GM19372 (cell line): ENCODE measurements at regions not wholly inside any gene's neighbourhood (a gene's known extent, or its start where the extent isn't known, plus 50 kb on each side); places are given as distances from the start of the nearest gene placed in this dataset.

Experiments
- ATAC-seq: cut with Tn5 transposase; IDR thresholded peaks from one replicate; pipeline ENCODE4 v1.9.1; 2021; ENCODE audit warnings: mild to moderate bottlenecking, low read depth, moderate library complexity; ENCODE audit not compliant: unreplicated experiment

GRCh38 chr2:235334179-235334578, 159.7 kb upstream of the AGAP1 start:
- no peak for ATAC-seq

- ATAC-seq: no peak
These were observed 150.6 kb upstream of the AGAP1 start for GRCh38 chr2:235343156-235343774.

- ATAC-seq: no peak
These were observed 150.0 kb upstream of the AGAP1 start for GRCh38 chr2:235343869-235344268.

DNA sequence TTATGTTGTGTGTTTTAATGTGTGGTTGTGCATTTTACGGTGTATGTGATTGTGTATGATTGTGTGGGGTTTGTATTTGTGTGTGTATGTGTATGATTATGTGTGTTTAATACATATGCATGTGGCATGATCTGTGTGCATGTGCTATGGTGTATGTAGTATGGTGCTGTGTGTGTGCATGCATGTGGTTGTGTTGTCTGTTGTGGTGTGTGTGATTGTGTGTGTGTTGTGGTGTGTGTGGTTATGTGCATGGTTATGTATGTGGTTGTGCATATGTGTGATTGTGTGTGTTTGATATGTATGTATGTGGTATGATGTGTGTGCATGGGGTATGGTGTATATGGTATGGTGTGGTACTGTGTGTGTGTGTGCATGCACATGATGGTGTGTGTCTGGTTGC, 148.1 kb upstream of the AGAP1 start:
- no peak for ATAC-seq

GRCh38 chr2:235347691-235348090, 146.2 kb upstream of the AGAP1 start:
- ATAC-seq: no peak

DNA sequence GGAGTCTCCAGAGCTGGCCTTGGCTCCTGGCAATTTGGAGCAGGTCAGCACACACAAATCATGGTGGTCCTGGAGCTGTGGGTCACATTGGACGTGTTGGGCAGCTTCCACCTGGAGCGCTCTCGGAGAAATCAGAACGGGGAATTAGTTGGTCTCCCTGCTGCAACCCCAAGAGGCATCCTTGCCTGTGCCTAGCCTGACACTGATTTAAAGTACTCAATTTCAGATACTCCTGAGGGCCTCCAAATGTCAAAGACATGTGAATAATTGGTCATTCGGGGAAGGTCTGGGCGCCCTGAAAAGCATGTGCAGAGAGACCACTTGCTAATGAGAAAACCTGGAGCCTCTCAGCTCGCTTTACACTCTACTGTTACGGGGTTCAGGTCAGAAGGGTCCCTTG, 145.5 kb upstream of the AGAP1 start:
- no peak for ATAC-seq

- ATAC-seq: no peak
These were observed 143.6 kb upstream of the AGAP1 start for GRCh38 chr2:235350234-235350633.

GRCh38 chr2:235352541-235352940, 141.3 kb upstream of the AGAP1 start:
- no peak for ATAC-seq

DNA sequence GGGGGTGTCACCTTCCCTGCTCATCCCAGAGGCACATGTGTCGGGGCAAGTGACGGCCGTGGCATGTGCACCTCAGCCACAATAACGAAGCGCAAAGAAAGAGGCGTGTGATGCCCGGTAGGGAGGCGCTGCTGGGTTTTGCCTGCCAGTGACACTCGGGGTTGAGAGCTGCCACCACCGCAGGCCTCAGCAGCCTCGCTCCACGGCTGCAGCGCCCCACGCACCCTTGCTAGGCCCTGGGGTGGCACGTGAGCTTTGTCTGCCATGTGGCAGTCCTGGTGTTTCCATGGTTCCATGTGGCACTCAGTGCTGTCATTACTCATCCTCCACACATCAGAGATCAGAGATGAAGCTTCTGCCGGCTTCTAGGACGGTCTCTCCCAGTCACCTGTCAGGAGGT, 136.0 kb upstream of the AGAP1 start:
- ATAC-seq: no peak

DNA sequence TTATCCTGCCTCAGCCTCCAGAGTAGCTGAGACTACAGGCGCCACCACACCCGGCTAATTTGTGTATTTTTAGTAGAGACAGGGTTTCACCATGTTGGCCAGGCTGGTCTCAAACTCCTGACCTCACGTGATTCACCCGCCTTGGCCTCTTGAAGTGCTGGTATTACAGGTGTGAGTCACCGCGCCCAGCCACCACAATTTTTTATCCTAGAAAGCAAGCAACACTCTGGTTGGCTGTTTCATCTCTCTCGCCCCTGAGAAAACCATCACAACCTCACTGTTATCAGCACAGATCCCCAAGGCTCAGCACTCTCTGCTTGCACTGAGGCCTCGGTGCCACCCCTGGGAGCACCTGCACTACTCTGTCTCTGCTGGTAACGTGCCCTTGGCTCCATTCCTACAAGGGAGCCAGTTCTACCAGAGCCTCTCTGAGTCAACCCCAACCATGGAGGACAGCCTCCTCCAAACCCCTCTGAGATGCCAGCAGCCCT, 134.8 kb upstream of the AGAP1 start:
- no peak for ATAC-seq

GRCh38 chr2:235360446-235360845, 133.4 kb upstream of the AGAP1 start:
- ATAC-seq: no peak

DNA sequence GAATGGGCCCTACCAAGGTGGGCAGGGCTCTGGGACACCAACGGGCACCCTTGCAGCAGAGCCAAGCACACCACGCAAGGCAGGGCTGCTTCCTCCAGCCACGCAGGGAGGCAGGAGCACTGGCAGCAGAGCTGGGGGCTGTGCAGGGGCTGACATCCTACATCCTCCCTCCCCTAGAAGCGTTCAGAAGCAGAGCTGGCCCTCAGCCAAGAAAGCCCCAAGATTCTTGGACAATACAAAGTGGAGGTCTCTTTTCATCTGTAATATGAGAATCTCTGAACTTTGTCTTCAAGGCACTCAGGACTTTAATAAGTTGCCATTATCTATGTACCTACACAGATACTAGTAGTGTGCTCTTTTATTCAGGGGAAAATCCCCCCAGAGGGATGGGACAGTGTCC, 128.1 kb upstream of the AGAP1 start:
- ATAC-seq: no peak

DNA sequence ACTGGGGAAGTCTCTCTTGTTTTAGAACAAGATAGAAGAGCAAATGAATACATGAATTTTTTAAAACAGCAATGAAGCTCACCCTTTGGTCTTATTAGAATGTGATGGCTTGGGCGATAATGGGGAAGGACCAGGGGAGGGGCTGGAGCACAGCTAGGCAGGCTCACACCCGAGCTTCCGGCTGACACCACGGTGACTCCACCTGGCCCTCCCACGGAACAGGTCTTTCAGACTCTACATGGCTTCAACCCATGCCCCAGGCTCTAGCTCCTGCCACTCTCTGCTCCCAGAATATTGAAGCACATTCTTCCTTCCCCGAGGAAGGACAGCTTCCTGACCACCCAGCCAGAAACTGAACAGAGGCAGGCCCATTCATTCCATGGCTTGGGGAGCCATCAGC, 127.5 kb upstream of the AGAP1 start:
- ATAC-seq: no peak

- ATAC-seq: no peak
These were observed 127.0 kb upstream of the AGAP1 start for GRCh38 chr2:235366807-235367206.

DNA sequence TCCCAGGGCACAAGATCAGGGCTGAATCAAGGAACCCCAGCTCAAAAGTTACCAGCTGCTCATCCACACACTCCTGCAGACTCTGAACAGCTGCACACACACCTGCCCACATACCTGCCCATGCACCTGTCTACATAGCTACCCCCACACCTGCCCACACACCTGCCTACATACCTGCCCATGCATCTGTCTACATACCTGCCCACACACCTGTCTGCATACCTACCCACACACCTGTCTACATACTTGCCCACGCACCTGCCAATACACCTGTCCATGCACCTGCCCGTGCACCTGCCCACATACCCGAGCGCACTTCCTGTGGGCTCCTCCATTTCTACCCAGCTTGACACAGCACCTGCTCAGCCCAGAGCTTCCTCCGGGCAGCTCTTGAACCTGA, 122.8 kb upstream of the AGAP1 start:
- no peak for ATAC-seq

DNA sequence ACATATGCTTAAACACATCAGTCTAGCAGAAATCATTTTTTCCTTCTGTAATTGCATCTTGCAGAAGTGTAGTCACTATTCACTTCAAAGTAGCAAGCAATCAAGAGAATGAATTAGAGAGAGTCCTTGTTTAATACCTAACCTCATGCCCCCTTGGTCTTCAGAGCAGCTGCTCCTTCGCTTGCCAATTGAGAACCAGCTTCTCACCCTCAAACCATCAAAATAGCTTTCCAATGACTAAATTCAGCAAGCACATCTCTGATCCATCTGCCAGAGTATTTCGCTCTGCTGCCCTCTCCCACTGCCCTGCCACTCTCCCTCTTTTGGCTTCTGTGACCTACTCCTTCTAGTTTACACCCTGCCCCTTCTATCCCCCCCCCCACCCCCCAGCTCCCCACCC, 120.7 kb upstream of the AGAP1 start:
- ATAC-seq: no peak

DNA sequence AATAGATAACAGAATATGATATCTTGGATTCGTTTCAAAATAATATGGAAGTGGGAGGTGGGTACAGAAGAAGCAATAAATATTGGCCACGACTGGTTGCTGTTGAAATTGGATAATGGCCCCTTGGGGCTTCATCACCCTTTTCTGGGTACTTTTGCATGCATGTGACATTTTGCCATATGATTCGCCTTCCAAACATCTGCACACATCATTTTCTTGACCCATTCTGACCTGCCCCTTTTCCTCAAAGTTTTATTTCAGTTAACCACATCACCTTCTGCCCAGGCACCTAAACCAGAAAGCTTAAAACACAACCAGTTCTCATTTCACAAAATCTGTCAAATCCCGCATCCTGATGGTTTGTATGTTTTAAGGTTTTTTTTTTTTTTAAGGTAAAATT, 116.7 kb upstream of the AGAP1 start:
- no peak for ATAC-seq

DNA sequence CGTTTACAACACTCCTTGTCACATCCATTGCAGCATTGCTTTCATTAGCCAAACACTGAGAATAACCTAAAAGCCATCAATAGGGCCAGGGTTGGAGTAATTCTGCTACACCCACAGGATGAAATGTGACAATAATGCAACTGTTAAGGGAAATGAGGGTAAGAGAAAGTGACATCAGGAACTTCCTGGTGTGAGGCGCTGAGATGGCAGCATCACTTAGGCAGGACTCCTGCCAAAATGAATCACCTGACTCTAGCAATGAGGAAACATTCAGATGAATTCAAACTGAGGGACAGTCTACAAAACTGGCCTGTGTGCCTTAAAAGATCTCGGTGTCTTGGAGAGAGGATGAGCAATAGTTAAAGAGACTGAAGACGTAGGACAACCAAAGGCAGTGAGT, 115.6 kb upstream of the AGAP1 start:
- no peak for ATAC-seq

DNA sequence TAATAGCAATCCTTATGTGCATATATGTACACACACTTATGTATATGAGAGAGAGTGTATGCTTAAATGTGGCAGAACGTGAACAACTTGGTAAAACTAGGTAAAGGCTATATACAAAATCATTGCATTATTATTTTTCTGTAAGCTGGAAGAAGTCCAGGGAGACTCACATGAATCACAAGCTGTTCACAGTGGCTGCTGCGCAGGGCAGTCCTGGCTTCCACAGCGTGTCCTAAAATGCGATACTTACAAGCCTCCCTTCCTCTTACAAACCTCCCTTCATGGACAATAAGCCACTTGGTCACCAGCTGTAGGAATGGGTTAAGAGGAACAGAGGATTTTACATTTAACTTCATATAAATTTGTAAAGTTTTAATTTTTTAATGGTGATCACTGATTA, 114.9 kb upstream of the AGAP1 start:
- no peak for ATAC-seq

DNA sequence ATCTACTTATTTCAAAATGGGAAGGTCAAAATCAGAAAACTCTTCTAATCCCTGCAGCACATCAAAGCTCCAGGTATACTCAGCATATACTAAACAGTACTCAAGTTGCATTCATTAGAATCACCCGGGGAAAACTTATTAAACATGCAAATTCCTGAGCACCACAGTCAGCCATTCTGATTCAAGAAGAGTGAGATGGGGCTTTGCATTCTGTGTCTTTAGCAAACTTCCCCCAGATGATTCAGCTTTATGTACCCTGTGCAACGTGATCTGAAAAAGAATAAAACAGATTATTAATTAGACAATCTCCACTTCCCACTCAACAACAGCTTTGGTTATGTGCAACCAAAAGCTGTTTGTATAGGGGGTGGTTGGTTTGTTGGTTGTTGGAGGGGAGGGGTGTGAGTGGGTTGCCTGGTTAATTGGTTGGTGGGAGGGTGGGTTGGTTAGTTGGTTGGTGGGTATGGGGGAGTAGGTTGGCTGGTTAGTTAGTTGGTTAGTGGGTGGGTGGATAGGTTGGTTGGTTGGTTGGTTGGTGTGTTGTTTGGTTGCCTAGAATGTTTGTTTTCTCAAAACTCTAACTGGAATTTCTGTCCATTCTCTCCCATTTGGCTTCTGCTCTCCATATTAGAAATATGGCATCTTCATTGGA, 112.5 kb upstream of the AGAP1 start:
- ATAC-seq: no peak

GRCh38 chr2:235382179-235382578, 111.7 kb upstream of the AGAP1 start:
- no peak for ATAC-seq

GRCh38 chr2:235382601-235383000, 111.2 kb upstream of the AGAP1 start:
- no peak for ATAC-seq
